H1 (cell line): ENCODE measurements at regions not wholly inside any gene's neighbourhood (a gene's known extent, or its start where the extent isn't known, plus 50 kb on each side); places are given as distances from the start of the nearest gene placed in this dataset.

Experiments
- CTCF ChIA-PET: fragments of 300-600 bp; sonication (Branson Sonifier 250); formaldehyde crosslinking; loops from one replicate; lab custom pipeline; 2021; ENCODE audit not compliant: partially characterized antibody; lab: Charles Lee
- POLR2A ChIA-PET: fragments of 300-600 bp; sonication (Branson Sonifier 250); formaldehyde crosslinking; loops from one replicate; lab custom pipeline; 2021; ENCODE audit warnings: inconsistent platforms; ENCODE audit not compliant: partially characterized antibody; lab: Charles Lee
- DNase-seq, 2 experiments: peaks; one replicate each; pipeline versions ENCODE4 v3.0.0 to v3.0.0-alpha.2; 2010 to 2022; ENCODE audit warnings: low spot score in 2 of 2, low read depth in 1 of 2, mixed read lengths in 1 of 2
- FAIRE-seq: peaks from 2 replicates; lab custom pipeline; 2011; peaks lifted over from hg19 to GRCh38; lab: Jason Lieb, UNC
- H2AFZ ChIP-seq: 2 replicates; pipeline ENCODE4 v1.8.1; 2012; ENCODE audit warnings: low read length, inconsistent platforms
- H2AK5ac ChIP-seq: 2 replicates; pipeline ENCODE4 v1.6.1; 2013; ENCODE audit warnings: low read depth, low read length
- H2BK120ac ChIP-seq: replicated peaks from 2 replicates; pipeline ENCODE3; 2013; ENCODE audit warnings: low read depth, low read length, inconsistent platforms
- H2BK12ac ChIP-seq: 2 replicates; pipeline ENCODE4 v1.6.1; 2013; ENCODE audit warnings: low read depth, low read length
- H2BK15ac ChIP-seq: 2 replicates; pipeline ENCODE4 v1.6.1; 2013; ENCODE audit warnings: low read length
- H2BK20ac ChIP-seq: 2 replicates; pipeline ENCODE4 v1.6.1; 2013; ENCODE audit warnings: low read length
- H2BK5ac ChIP-seq: 2 replicates; pipeline ENCODE4 v1.6.1; 2013; ENCODE audit warnings: low read depth, low read length
- H3K14ac ChIP-seq: 2 replicates; pipeline ENCODE4 v1.6.1; 2013; ENCODE audit warnings: inconsistent platforms; ENCODE audit not compliant: insufficient read length
- H3K18ac ChIP-seq: 2 replicates; pipeline ENCODE4 v1.6.1; 2013; ENCODE audit warnings: low read length; ENCODE audit errors: extremely low read depth
- H3K23ac ChIP-seq: 2 replicates; pipeline ENCODE4 v1.6.1; 2013; ENCODE audit warnings: inconsistent platforms; ENCODE audit not compliant: insufficient read length
- H3K23me2 ChIP-seq: 2 replicates; pipeline ENCODE4 v1.6.1; 2013; ENCODE audit warnings: low read depth, low read length
- H3K27ac ChIP-seq: 2 replicates; pipeline ENCODE4 v1.6.1; 2011; ENCODE audit warnings: low read depth, low read length, inconsistent platforms
- H3K27me3 ChIP-seq, 4 experiments: replicated peaks in 1 of 4; 1 replicate in 1 of 4; 2 replicates in 3 of 4; pipeline versions ENCODE4 v1.6.1 to v1.8.1; 2011 to 2013; ENCODE audit warnings: low read length in 3 of 4, mild to moderate bottlenecking in 3 of 4, inconsistent platforms in 2 of 4, mixed read lengths in 2 of 4, moderate library complexity in 1 of 4; ENCODE audit not compliant: control insufficient read depth in 3 of 4, insufficient read depth in 3 of 4; ENCODE audit errors: extremely low read depth in 1 of 4
- H3K36me3 ChIP-seq, 4 experiments: 2 replicates each; pipeline versions ENCODE4 v1.6.1 to v1.8.1; 2011 to 2013; ENCODE audit warnings: mild to moderate bottlenecking in 4 of 4, low read length in 3 of 4, moderate library complexity in 2 of 4, control low read depth in 1 of 4, inconsistent platforms in 1 of 4; ENCODE audit not compliant: insufficient read depth in 4 of 4, control insufficient read depth in 2 of 4
- H3K4ac ChIP-seq: replicated peaks from 2 replicates; pipeline ENCODE3; 2013; ENCODE audit warnings: low read length, low read depth, mixed read lengths, inconsistent platforms; ENCODE audit not compliant: insufficient read length
- H3K4me1 ChIP-seq, 4 experiments: replicated peaks in 1 of 4; 1 replicate in 1 of 4; 2 replicates in 3 of 4; pipeline versions ENCODE4 v1.6.1 to v1.8.1; 2011 to 2013; ENCODE audit warnings: low read length in 3 of 4, inconsistent platforms in 2 of 4, mixed read lengths in 1 of 4; ENCODE audit not compliant: insufficient read depth in 4 of 4, control insufficient read depth in 3 of 4
- H3K4me2 ChIP-seq, 2 experiments: 2 replicates each; pipeline versions ENCODE4 v1.6.1 to v1.8.1; 2011 to 2013; ENCODE audit warnings: low read depth in 2 of 2, low read length in 2 of 2, control low read depth in 1 of 2, inconsistent platforms in 1 of 2, mild to moderate bottlenecking in 1 of 2; ENCODE audit not compliant: insufficient read depth in 1 of 2
- H3K4me3 ChIP-seq, 4 experiments: fragments of 200-600, 300-600 bp in 1 of 4; sonication (generic), shearing (Covaris generic), sonication (Bioruptor Twin) in 1 of 4; 2 replicates each; pipeline versions ENCODE4 v1.5.1 to v1.8.1; 2011 to 2016; ENCODE audit warnings: low read length in 4 of 4, low read depth in 3 of 4, control low read depth in 2 of 4, inconsistent platforms in 2 of 4, mild to moderate bottlenecking in 2 of 4, mixed read lengths in 1 of 4, moderate library complexity in 1 of 4; ENCODE audit not compliant: insufficient read depth in 2 of 4; ENCODE audit errors: extremely low read depth in 1 of 4
- H3K56ac ChIP-seq: replicated peaks from 2 replicates; pipeline ENCODE3; 2013; ENCODE audit warnings: low read depth, mild to moderate bottlenecking, mixed read lengths, low read length, inconsistent platforms; ENCODE audit not compliant: insufficient read length
- H3K79me1 ChIP-seq: 2 replicates; pipeline ENCODE4 v1.6.1; 2013; ENCODE audit warnings: low read depth, low read length, control low read depth
- H3K79me2 ChIP-seq, 2 experiments: 2 replicates each; pipeline versions ENCODE4 v1.6.1 to v1.8.1; 2012 to 2013; ENCODE audit warnings: low read length in 2 of 2, mild to moderate bottlenecking in 2 of 2, inconsistent platforms in 1 of 2; ENCODE audit not compliant: insufficient read depth in 2 of 2, control insufficient read depth in 1 of 2
- H3K9ac ChIP-seq, 4 experiments: replicated peaks in 1 of 4; 1 replicate in 1 of 4; 2 replicates in 3 of 4; pipeline versions ENCODE4 v1.6.1 to v1.8.1; 2011 to 2013; ENCODE audit warnings: low read depth in 3 of 4, low read length in 3 of 4, control low read depth in 2 of 4, mild to moderate bottlenecking in 2 of 4, moderate library complexity in 2 of 4, inconsistent platforms in 1 of 4; ENCODE audit errors: extremely low read depth in 1 of 4
- H3K9me3 ChIP-seq, 2 experiments: 2 replicates each; pipeline versions ENCODE4 v1.6.1 to v1.8.1; 2012 to 2013; ENCODE audit warnings: mild to moderate bottlenecking in 2 of 2, moderate library complexity in 2 of 2, control low read depth in 1 of 2, inconsistent platforms in 1 of 2, low read depth in 1 of 2, low read length in 1 of 2, mixed read lengths in 1 of 2; ENCODE audit not compliant: insufficient read depth in 2 of 2
- H4K20me1 ChIP-seq, 2 experiments: replicated peaks in 1 of 2; 2 replicates each; pipeline versions ENCODE3 to v1.8.1; 2011 to 2013; ENCODE audit warnings: inconsistent platforms in 2 of 2, low read length in 2 of 2, mild to moderate bottlenecking in 1 of 2; ENCODE audit not compliant: insufficient read depth in 2 of 2, control insufficient read depth in 1 of 2
- H4K5ac ChIP-seq: 2 replicates; pipeline ENCODE4 v1.6.1; 2013; ENCODE audit warnings: low read length, low read depth, mixed read lengths, inconsistent platforms; ENCODE audit not compliant: insufficient read length
- H4K8ac ChIP-seq: 2 replicates; pipeline ENCODE4 v1.8.0; 2013; ENCODE audit warnings: mild to moderate bottlenecking, moderate library complexity, low read length, inconsistent platforms; ENCODE audit not compliant: insufficient read depth; ENCODE audit errors: extremely low read depth
- H4K91ac ChIP-seq: replicated peaks from 2 replicates; pipeline ENCODE3; 2013; ENCODE audit warnings: low read length, mixed read lengths, inconsistent platforms; ENCODE audit not compliant: insufficient read length
- BACH1 ChIP-seq: IDR thresholded peaks from 2 replicates; pipeline ENCODE4 v1.6.1; 2012; ENCODE audit warnings: low read length, improper control_type of control experiment
- BRCA1 ChIP-seq: IDR thresholded peaks from 2 replicates; pipeline ENCODE4 v1.6.1; 2012; ENCODE audit warnings: low read depth, low read length, improper control_type of control experiment
- CBX5 ChIP-seq: fragments of 300-800, 300-1000 bp; sonication (generic); IDR thresholded peaks from 2 replicates; pipeline ENCODE4 v1.7.1; 2016; ENCODE audit warnings: antibody characterized with exemption, low read length, low read depth
- EGR1 ChIP-seq: IDR thresholded peaks from 2 replicates; pipeline ENCODE4 v1.6.1; 2011; ENCODE audit warnings: low read depth, low read length, borderline replicate concordance
- GTF2F1 ChIP-seq: IDR thresholded peaks from 2 replicates; pipeline ENCODE4 v1.6.1; 2012; ENCODE audit warnings: low read depth, low read length, improper control_type of control experiment, borderline replicate concordance
- NANOG ChIP-seq: IDR thresholded peaks from 2 replicates; pipeline ENCODE4 v1.6.1; 2011; ENCODE audit warnings: low read length, low read depth, mild to moderate bottlenecking, inconsistent platforms; ENCODE audit not compliant: insufficient read depth, poor library complexity, severe bottlenecking
- TEAD4 ChIP-seq: IDR thresholded peaks from 2 replicates; pipeline ENCODE4 v1.6.1; 2012; ENCODE audit warnings: low read depth, low read length, inconsistent platforms, mixed read lengths
- YY1 ChIP-seq: IDR thresholded peaks from 2 replicates; pipeline ENCODE4 v1.6.1; 2011; ENCODE audit warnings: low read depth, mild to moderate bottlenecking, low read length
- WGBS, 2 experiments: shearing (Covaris generic) in 1 of 2; methylation state at CpG; one replicate each; pipeline versions ENCODE4 v1.1.6 to v1.1.7; 2013 to 2015; ENCODE audit warnings: low lambda C conversion rate in 2 of 2, mixed read lengths in 2 of 2, inconsistent platforms in 1 of 2, low coverage in 1 of 2, missing lambda C conversion rate in 1 of 2; ENCODE audit not compliant: insufficient replicate concordance in 2 of 2, insufficient coverage in 1 of 2, insufficient read length in 1 of 2; ENCODE audit errors: extremely low coverage in 1 of 2, missing lambda C conversion rate in 1 of 2; 5-methylcytosine and 5-hydroxymethylcytosine counted together
- TF ChIP-seq, protein P1 (sequence below): IDR thresholded peaks from 2 replicates; pipeline ENCODE4 v1.6.1; 2012; ENCODE audit warnings: inconsistent platforms

- no peak overlapping the region for H3K4me2 ChIP-seq
- 91% methylated on average over 3 of the region's 3 CpGs; no CpG with 5 or more reads in 1 of the 2 experiments for WGBS, 2 experiments
- no peak overlapping the region for H3K18ac ChIP-seq
- H4K8ac ChIP-seq: no peak overlapping the region
- H3K23ac ChIP-seq: no peak overlapping the region
- no peak overlapping the region for H3K27ac ChIP-seq
- H3K79me1 ChIP-seq: no peaks in the 10 kb centered on the region
- no peak overlapping the region for H2BK120ac ChIP-seq
- no peak overlapping the region for H4K5ac ChIP-seq
- no peak overlapping the region for H3K9ac ChIP-seq
- TF ChIP-seq EGR1 (no peak), GTF2F1 (no peak), BACH1 (no peak), YY1 (no peak), CBX5 (no peak), TEAD4 (no peak), NANOG (no peak), BRCA1 (no peak)
- TF ChIP-seq, protein P1, sequence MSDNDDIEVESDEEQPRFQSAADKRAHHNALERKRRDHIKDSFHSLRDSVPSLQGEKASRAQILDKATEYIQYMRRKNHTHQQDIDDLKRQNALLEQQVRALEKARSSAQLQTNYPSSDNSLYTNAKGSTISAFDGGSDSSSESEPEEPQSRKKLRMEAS: no peak
- no peak for DNase-seq
- CTCF ChIA-PET: interaction anchor here (1.3 to 1.8 kb wide), 2 partner anchors 8 to 9 kb away, joined by 3 to 8 read pairs; no protein-coding TSS in a partner anchor
- FAIRE-seq: no peak
- H3K4me1 ChIP-seq: no peaks in the 10 kb centered on the region
- H3K14ac ChIP-seq: no peak overlapping the region
- H2AFZ ChIP-seq: no peak overlapping the region
- POLR2A ChIA-PET: no interaction called here
- no peaks in the 10 kb centered on the region for H3K9me3 ChIP-seq
- H4K20me1 ChIP-seq: no peaks in the 10 kb centered on the region
- H3K79me2 ChIP-seq: no peaks in the 10 kb centered on the region
- H2BK15ac ChIP-seq: no peak overlapping the region
- no peaks in the 10 kb centered on the region for H3K23me2 ChIP-seq
- no peak overlapping the region for H2BK5ac ChIP-seq
- H3K56ac ChIP-seq: no peak overlapping the region
- H3K36me3 ChIP-seq: no peaks in the 10 kb centered on the region
- H4K91ac ChIP-seq: no peak overlapping the region
- H3K27me3 ChIP-seq: no peaks in the 10 kb centered on the region
- H2AK5ac ChIP-seq: no peak overlapping the region
- H2BK12ac ChIP-seq: no peak overlapping the region
- no peak overlapping the region for H2BK20ac ChIP-seq
- no peak overlapping the region for H3K4ac ChIP-seq
- no peak overlapping the region for H3K4me3 ChIP-seq
These were observed 1038.9 kb downstream of the BRINP3 start for GRCh38 chr1:189438808-189439207.
